Neural cell (in vitro differentiated cells): ENCODE measurements at regions not wholly inside any gene's neighbourhood (a gene's known extent, or its start where the extent isn't known, plus 50 kb on each side); places are given as distances from the start of the nearest gene placed in this dataset.
A peak's percentile ranks its signal among the peaks of the same experiment; 100 is the strongest.

ENCODE experiments used
- CTCF ChIP-seq: fragments of 450-650 bp; IDR thresholded peaks from 2 replicates; pipeline ENCODE4 v1.5.1; 2014; ENCODE audit warnings: antibody characterized with exemption, mild to moderate bottlenecking, moderate library complexity; ENCODE audit not compliant: poor library complexity, severe bottlenecking
- EP300 ChIP-seq: fragments of 450-650 bp; conservative IDR thresholded peaks from 2 replicates; pipeline ENCODE4 v1.6.1; 2014; ENCODE audit warnings: antibody characterized with exemption, mild to moderate bottlenecking, moderate library complexity; ENCODE audit not compliant: poor library complexity, severe bottlenecking
- EZH2 ChIP-seq: fragments of 200-600, 300-800 bp; shearing (Covaris generic), sonication (generic); IDR thresholded peaks from 2 replicates; pipeline ENCODE4 v1.6.1; 2014; ENCODE audit warnings: antibody characterized with exemption, low read length, borderline replicate concordance, mild to moderate bottlenecking; ENCODE audit not compliant: insufficient read depth, poor library complexity, severe bottlenecking
- POLR2AphosphoS5 ChIP-seq: IDR thresholded peaks from 2 replicates; pipeline ENCODE4 v1.6.1; 2012
- RAD21 ChIP-seq: fragments of 450-650 bp; conservative IDR thresholded peaks from 2 replicates; pipeline ENCODE4 v1.6.1; 2014; ENCODE audit warnings: antibody characterized with exemption, mild to moderate bottlenecking, moderate library complexity
- TAF1 ChIP-seq: IDR thresholded peaks from 2 replicates; pipeline ENCODE4 v1.6.1; 2012; ENCODE audit warnings: low read depth

DNA sequence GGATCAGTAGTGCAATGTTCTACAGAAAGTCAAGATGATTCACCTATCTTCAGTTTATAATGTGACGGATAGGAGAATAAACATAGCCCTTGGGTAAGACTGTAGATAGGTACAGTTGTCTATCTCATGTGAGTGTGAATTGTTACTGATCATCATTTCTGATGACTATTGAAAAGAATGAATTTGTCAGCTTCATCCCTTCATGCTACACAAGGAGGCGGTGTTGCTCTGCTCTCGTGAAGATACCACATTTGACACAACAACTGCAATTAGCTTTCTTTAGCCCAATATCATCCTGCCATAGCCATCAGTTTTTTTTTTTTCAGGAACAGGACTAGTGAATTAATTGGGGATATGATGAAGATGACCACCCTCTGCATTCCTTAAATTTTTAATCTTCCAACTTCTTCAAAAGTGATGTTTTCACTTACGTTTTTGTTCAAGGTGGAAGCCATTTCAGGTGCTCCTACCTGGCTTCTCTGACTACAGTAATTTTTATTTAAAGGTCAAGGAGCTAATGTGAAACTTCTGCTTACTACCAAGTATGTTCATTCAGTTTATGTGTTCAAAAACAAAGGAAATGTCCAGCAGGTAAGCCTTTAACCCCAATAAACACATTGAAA is 152.9 kb upstream of the MOCS2 start:
- TF ChIP-seq EP300: no peak
- TF ChIP-seq CTCF: peak; percentile 51
- TF ChIP-seq RAD21: peak; percentile 53
- TF ChIP-seq EZH2: no peak
- TF ChIP-seq POLR2AphosphoS5: no peak
- TF ChIP-seq TAF1: no peak
